ENCODE measurements at regions not wholly inside any gene's neighbourhood (a gene's known extent, or its start where the extent isn't known, plus 50 kb on each side); places are given as distances from the start of the nearest gene placed in this dataset.

DNA sequence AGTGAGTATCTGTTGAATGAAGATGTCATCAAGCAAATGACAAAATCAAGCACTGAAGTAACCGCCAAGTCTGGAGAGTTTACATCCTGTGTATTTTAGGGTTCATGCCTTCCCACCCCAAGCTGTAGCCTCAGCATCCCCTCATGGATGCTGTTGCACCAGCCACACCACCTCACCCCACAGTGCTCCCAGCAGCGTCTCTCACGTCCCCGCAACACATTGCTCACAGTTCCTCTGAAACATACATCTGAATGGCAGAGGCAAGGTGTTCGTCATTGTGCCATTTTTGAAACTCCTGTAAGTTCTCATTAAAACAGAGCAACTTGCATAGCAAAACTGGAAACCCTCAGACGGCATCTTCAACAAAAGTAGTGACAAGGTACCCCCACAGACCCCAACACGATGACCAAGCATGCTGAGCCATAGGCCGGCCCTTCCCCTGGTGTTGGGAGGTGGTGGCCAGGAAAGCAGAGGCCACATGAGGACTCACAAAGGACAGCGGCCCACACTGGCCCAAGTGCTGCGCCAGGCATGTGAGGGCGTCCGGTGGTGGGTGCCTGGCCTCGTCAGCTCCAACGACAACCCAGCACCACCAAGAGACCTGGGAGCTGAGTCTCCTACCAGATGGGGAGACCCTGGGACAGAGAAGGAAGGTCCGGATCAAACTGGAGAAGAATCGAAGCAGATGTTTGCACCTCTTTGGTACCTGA lies 456.5 kb downstream of the EIPR1 start:
- TF ChIP-seq, protein P1, sequence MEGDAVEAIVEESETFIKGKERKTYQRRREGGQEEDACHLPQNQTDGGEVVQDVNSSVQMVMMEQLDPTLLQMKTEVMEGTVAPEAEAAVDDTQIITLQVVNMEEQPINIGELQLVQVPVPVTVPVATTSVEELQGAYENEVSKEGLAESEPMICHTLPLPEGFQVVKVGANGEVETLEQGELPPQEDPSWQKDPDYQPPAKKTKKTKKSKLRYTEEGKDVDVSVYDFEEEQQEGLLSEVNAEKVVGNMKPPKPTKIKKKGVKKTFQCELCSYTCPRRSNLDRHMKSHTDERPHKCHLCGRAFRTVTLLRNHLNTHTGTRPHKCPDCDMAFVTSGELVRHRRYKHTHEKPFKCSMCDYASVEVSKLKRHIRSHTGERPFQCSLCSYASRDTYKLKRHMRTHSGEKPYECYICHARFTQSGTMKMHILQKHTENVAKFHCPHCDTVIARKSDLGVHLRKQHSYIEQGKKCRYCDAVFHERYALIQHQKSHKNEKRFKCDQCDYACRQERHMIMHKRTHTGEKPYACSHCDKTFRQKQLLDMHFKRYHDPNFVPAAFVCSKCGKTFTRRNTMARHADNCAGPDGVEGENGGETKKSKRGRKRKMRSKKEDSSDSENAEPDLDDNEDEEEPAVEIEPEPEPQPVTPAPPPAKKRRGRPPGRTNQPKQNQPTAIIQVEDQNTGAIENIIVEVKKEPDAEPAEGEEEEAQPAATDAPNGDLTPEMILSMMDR (conservative IDR thresholded peaks at IDR 0.05 in 1 of 2, IDR thresholded peaks at IDR 0.05 in 1 of 2; ENCODE audit: extremely low read depth in 1 of 2, insufficient read depth in 1 of 2, low read depth in 1 of 2, low read length in 2 of 2): no peak
- TF ChIP-seq EZH2 (IDR thresholded peaks at IDR 0.05; ENCODE audit: borderline replicate concordance, low read length): no peak

Data from mammary epithelial cell (primary cell).